ENCODE measurements at regions not wholly inside any gene's neighbourhood (a gene's known extent, or its start where the extent isn't known, plus 50 kb on each side); places are given as distances from the start of the nearest gene placed in this dataset.

GRCh38 chr2:24410976-24411375, 50.6 kb upstream of the ITSN2 start:
- H3K27ac Mint-ChIP-seq, result 0 out of 7 replicates have a peak overlapping the region, but pooled peaks of 1 of the 3 experiments have one; percentile 62
- H3K9me3 Mint-ChIP-seq, result no peaks in the 10 kb centered on the region; a peak in 2 of 5 replicates
- Histone ChIP-seq H3K79me1 (ENCODE audit: insufficient read depth, low read depth, low read length, poor library complexity, severe bottlenecking) (no peaks in the 10 kb centered on the region), H2AFZ (ENCODE audit: low read length) (no peak overlapping the region), H3K4ac (ENCODE audit: low read depth, low read length) (no peak overlapping the region), H3K56ac (ENCODE audit: insufficient read length, low read depth, low read length) (no peak overlapping the region), H4K5ac (ENCODE audit: insufficient read length, low read depth, low read length) (no peak overlapping the region), H3K18ac (ENCODE audit: insufficient read length, low read depth, low read length) (no peak overlapping the region), H3K14ac (ENCODE audit: insufficient read depth, low read length) (no peak overlapping the region), H3K27ac (ENCODE audit: insufficient read length, low read depth, low read length) (no peak overlapping the region), H3T11ph (ENCODE audit: low read length) (no peak overlapping the region), H3K4me2 (ENCODE audit: insufficient read depth, insufficient read length, low read length) (no peak overlapping the region), H3K23me2 (ENCODE audit: insufficient read length, low read depth, low read length, poor library complexity, severe bottlenecking) (no peaks in the 10 kb centered on the region), H3K4me1 (ENCODE audit: insufficient read depth, low read length) (no peaks in the 10 kb centered on the region), H3K9ac (ENCODE audit: extremely low read depth, insufficient read length, low read length) (no peak overlapping the region), H2BK5ac (ENCODE audit: insufficient read length, low read length) (no peak overlapping the region), H2BK12ac (ENCODE audit: insufficient read length, low read depth, low read length) (no peak overlapping the region), H4K8ac (replicated peaks; ENCODE audit: insufficient read length, low read depth, low read length) (no peak overlapping the region), H3K27me3 (ENCODE audit: insufficient read depth, low read length) (no peaks in the 10 kb centered on the region), H2BK120ac (ENCODE audit: low read depth, low read length, poor library complexity, severe bottlenecking) (no peak overlapping the region), H3K23ac (ENCODE audit: insufficient read length, low read depth, low read length) (no peak overlapping the region), H3K79me2 (ENCODE audit: insufficient read depth, low read length) (no peaks in the 10 kb centered on the region), H4K91ac (ENCODE audit: insufficient read length, low read depth, low read length) (no peak overlapping the region), H3K9me3 (ENCODE audit: control insufficient read depth, low read depth, low read length) (no peaks in the 10 kb centered on the region), H2BK20ac (ENCODE audit: low read depth, low read length, poor library complexity, severe bottlenecking) (no peak overlapping the region), H2BK15ac (ENCODE audit: low read depth, low read length) (no peak overlapping the region), H2AK5ac (ENCODE audit: insufficient read length, low read length) (no peak overlapping the region), H4K20me1 (ENCODE audit: control insufficient read depth, insufficient read depth, insufficient read length) (no peaks in the 10 kb centered on the region)
- no peak for TF ChIP-seq CTCF (conservative IDR thresholded peaks at IDR 0.05)
- no peaks in the 10 kb centered on the region for H3K27me3 Mint-ChIP-seq (ENCODE audit: low read depth)
- no peak overlapping the region for H3K4me3 Mint-ChIP-seq
- peaks cover 15 to 16% of the 10 kb centered on the region in 2 experiments for H3K4me1 Mint-ChIP-seq
- no CpG with 5 or more reads among the region's 2 CpGs for WGBS (ENCODE audit: extremely low coverage, insufficient read length, low lambda C conversion rate)
- DNase-seq, result no peak
- no peaks in the 10 kb centered on the region for H3K36me3 Mint-ChIP-seq (ENCODE audit: insufficient read depth in 1 of 3, low read depth in 3 of 3)

Measured in H9 (cell line).